OCI-LY1 (cell line): ENCODE measurements at regions not wholly inside any gene's neighbourhood (a gene's known extent, or its start where the extent isn't known, plus 50 kb on each side); places are given as distances from the start of the nearest gene placed in this dataset.

Experiments
- CTCF ChIP-seq: fragments of 200-600 bp; sonication (generic), shearing (Covaris generic); IDR thresholded peaks from 2 replicates; pipeline ENCODE4 v1.5.1; 2017; ENCODE audit warnings: mild to moderate bottlenecking, antibody characterized with exemption, low read length, moderate library complexity, mixed read lengths
- EZH2 ChIP-seq: fragments of 200-600 bp; sonication (generic), shearing (Covaris generic); IDR thresholded peaks from 2 replicates; pipeline ENCODE4 v1.8.0; 2017; ENCODE audit warnings: borderline replicate concordance, mixed run types, mild to moderate bottlenecking, antibody characterized with exemption, low read length, moderate library complexity, mixed read lengths

DNA sequence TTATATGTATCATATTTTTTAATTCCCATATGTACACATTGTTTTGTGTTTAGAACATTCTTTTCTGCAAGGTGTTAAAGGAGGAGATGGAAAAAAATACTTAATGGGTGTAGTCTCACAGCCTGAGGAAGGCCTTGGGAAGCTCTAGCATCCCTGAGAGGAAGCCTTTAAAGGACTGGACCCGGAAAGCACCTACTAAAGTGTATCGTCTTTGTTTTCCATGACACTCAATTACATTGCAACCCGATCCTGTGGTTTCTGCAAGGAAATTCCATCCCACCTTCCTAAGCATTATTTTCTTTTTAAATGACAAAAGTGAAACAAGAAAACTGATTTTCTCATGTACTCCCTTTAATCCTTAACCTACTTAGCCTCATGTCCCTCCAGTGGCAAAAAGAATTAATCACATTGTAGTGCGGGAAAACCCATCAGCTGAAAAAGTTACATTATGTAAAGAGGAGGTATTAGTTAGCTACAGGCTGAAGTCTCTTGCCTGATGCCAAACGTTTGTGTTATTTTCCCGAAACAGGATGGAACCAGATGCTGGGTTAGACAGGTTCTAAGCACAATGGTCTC, 147.8 kb upstream of the CPSF6 start:
- TF ChIP-seq CTCF (no peak), EZH2 (no peak)
